ENCODE measurements at regions not wholly inside any gene's neighbourhood (a gene's known extent, or its start where the extent isn't known, plus 50 kb on each side); places are given as distances from the start of the nearest gene placed in this dataset.

DNA sequence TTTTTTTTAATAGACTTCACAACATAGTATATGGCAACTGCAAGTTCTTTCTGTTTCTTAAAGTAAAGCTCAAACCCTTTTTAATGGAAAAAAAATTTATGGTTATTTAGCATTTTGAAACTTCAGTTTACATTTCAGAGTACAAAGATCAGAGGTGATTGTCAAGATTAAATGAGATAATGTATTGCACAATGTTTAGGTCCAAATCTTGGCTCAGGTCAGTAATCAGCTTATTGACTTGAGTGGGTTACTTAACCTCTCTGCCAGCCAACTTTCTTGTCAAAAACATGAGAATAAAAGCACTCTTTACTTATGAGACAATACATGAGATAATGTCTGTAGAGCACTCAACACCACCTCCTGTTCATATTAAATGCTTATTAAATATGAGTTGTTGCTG lies 345.1 kb upstream of the PTPRD start:
- H3K4me1 ChIP-seq = no peaks in the 10 kb centered on the region
- TF ChIP-seq, protein P1, sequence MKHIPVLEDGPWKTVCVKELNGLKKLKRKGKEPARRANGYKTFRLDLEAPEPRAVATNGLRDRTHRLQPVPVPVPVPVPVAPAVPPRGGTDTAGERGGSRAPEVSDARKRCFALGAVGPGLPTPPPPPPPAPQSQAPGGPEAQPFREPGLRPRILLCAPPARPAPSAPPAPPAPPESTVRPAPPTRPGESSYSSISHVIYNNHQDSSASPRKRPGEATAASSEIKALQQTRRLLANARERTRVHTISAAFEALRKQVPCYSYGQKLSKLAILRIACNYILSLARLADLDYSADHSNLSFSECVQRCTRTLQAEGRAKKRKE (CRISPR knock-in tag; IDR thresholded peaks at IDR 0.05; ENCODE audit: low read depth) = no peak
- TF ChIP-seq HOXA7 (CRISPR knock-in tag; IDR thresholded peaks at IDR 0.05) (no peak), CBX2 (IDR thresholded peaks at IDR 0.05; ENCODE audit: borderline replicate concordance, low read depth) (no peak), RFX5 (IDR thresholded peaks at IDR 0.05) (no peak), ESRRA (IDR thresholded peaks at IDR 0.05; ENCODE audit: borderline replicate concordance, low read length) (no peak), EP300 (IDR thresholded peaks at IDR 0.05) (no peak)
- TF ChIP-seq, protein P2, sequence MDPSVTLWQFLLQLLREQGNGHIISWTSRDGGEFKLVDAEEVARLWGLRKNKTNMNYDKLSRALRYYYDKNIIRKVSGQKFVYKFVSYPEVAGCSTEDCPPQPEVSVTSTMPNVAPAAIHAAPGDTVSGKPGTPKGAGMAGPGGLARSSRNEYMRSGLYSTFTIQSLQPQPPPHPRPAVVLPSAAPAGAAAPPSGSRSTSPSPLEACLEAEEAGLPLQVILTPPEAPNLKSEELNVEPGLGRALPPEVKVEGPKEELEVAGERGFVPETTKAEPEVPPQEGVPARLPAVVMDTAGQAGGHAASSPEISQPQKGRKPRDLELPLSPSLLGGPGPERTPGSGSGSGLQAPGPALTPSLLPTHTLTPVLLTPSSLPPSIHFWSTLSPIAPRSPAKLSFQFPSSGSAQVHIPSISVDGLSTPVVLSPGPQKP (IDR thresholded peaks at IDR 0.05; ENCODE audit: low read depth, low read length) = no peak
- TF ChIP-seq, protein P3, sequence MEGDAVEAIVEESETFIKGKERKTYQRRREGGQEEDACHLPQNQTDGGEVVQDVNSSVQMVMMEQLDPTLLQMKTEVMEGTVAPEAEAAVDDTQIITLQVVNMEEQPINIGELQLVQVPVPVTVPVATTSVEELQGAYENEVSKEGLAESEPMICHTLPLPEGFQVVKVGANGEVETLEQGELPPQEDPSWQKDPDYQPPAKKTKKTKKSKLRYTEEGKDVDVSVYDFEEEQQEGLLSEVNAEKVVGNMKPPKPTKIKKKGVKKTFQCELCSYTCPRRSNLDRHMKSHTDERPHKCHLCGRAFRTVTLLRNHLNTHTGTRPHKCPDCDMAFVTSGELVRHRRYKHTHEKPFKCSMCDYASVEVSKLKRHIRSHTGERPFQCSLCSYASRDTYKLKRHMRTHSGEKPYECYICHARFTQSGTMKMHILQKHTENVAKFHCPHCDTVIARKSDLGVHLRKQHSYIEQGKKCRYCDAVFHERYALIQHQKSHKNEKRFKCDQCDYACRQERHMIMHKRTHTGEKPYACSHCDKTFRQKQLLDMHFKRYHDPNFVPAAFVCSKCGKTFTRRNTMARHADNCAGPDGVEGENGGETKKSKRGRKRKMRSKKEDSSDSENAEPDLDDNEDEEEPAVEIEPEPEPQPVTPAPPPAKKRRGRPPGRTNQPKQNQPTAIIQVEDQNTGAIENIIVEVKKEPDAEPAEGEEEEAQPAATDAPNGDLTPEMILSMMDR (IDR thresholded peaks at IDR 0.05) = no peak
- H3K9me3 ChIP-seq = no peaks in the 10 kb centered on the region
- no peak overlapping the region for H3K4me3 ChIP-seq
- DNase-seq (ENCODE audit: low read depth in 1 of 2, low spot score in 1 of 2) = no peak
- H3K27ac ChIP-seq = no peak overlapping the region
- no peak for FAIRE-seq
- no peak for ATAC-seq
- no peak overlapping the region for H3K4me2 ChIP-seq
- ChIA-PET POLR2A (no interaction called here), CTCF (no interaction called here)

DNA sequence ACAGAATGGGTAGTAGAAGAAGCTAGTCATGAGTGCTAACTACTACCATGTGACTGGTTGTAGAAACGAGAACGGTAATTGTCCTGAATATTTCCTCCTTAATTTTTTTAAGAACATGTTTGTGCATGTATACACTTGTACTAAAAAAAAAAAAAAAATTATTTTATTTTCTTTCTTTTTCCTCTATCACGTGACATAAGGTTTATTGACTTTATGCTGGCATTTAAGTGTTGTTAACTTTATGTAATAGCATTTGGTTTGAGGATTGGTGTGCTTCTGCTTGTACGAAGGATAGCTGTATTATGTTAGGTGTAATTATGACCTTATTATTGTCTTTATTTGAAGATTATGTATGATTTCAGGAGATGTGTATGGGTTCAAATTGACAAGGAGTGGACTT lies 349.1 kb upstream of the PTPRD start:
- H3K9me3 ChIP-seq = no peaks in the 10 kb centered on the region; the same call in 2 of the 3 replicates
- no peak overlapping the region for H3K4me3 ChIP-seq
- ChIA-PET CTCF (no interaction called here), POLR2A (no interaction called here)
- no peak for DNase-seq (ENCODE audit: low read depth in 1 of 2, low spot score in 1 of 2)
- H3K27ac ChIP-seq = no peak overlapping the region
- ATAC-seq = no peak
- TF ChIP-seq, protein P4, sequence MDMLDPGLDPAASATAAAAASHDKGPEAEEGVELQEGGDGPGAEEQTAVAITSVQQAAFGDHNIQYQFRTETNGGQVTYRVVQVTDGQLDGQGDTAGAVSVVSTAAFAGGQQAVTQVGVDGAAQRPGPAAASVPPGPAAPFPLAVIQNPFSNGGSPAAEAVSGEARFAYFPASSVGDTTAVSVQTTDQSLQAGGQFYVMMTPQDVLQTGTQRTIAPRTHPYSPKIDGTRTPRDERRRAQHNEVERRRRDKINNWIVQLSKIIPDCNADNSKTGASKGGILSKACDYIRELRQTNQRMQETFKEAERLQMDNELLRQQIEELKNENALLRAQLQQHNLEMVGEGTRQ (IDR thresholded peaks at IDR 0.05) = peak; percentile 34; the same call in 1 of the 2 replicates
- TF ChIP-seq ZC3H11A (IDR thresholded peaks at IDR 0.05) = no peak
- TF ChIP-seq, protein P5, sequence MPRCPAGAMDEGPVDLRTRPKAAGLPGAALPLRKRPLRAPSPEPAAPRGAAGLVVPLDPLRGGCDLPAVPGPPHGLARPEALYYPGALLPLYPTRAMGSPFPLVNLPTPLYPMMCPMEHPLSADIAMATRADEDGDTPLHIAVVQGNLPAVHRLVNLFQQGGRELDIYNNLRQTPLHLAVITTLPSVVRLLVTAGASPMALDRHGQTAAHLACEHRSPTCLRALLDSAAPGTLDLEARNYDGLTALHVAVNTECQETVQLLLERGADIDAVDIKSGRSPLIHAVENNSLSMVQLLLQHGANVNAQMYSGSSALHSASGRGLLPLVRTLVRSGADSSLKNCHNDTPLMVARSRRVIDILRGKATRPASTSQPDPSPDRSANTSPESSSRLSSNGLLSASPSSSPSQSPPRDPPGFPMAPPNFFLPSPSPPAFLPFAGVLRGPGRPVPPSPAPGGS (IDR thresholded peaks at IDR 0.05) = no peak
- no peaks in the 10 kb centered on the region for H3K4me1 ChIP-seq
- no peak overlapping the region for H3K4me2 ChIP-seq
- FAIRE-seq = no peak
- WGBS (ENCODE audit: missing lambda C conversion rate) = 18% methylated on average over 4 of the region's 4 CpGs

DNA sequence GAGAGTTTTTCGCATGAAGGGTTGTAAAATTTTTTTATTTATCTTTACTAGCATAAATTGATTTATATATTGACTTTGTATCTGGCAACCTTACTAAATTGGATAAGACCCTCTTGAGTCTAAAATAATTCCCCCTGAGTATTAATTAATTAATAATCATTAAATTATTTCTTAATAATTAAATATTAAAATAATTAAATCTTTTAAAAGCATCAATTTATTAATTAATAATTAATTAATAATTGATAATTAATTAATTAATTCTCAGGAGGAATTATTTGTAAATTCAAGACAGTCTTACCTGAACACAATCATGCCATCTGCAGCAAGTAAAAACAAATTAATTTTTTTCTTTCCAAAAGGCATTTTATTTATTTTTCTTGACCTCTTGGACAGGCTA lies 370.4 kb upstream of the PTPRD start:
- ChIA-PET POLR2A (no interaction called here), CTCF (no interaction called here)
- FAIRE-seq = no peak
- TF ChIP-seq, protein P6, sequence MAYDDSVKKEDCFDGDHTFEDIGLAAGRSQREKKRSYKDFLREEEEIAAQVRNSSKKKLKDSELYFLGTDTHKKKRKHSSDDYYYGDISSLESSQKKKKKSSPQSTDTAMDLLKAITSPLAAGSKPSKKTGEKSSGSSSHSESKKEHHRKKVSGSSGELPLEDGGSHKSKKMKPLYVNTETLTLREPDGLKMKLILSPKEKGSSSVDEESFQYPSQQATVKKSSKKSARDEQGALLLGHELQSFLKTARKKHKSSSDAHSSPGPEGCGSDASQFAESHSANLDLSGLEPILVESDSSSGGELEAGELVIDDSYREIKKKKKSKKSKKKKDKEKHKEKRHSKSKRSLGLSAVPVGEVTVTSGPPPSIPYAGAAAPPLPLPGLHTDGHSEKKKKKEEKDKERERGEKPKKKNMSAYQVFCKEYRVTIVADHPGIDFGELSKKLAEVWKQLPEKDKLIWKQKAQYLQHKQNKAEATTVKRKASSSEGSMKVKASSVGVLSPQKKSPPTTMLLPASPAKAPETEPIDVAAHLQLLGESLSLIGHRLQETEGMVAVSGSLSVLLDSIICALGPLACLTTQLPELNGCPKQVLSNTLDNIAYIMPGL (CRISPR knock-in tag; IDR thresholded peaks at IDR 0.05; ENCODE audit: borderline replicate concordance) = no peak
- TF ChIP-seq EHF (CRISPR knock-in tag; IDR thresholded peaks at IDR 0.05) (no peak), KDM1A (IDR thresholded peaks at IDR 0.05; ENCODE audit: low read depth) (no peak), CHD4 (IDR thresholded peaks at IDR 0.05; ENCODE audit: borderline replicate concordance) (no peak), SREBF2 (IDR thresholded peaks at IDR 0.05) (no peak), RARB (CRISPR knock-in tag; IDR thresholded peaks at IDR 0.05) (no peak)
- TF ChIP-seq, protein P3 (IDR thresholded peaks at IDR 0.05) = no peak
- TF ChIP-seq, protein P4 (IDR thresholded peaks at IDR 0.05) = no peak
- no peaks in the 10 kb centered on the region for H3K4me1 ChIP-seq
- H3K27ac ChIP-seq = no peak overlapping the region
- H3K4me3 ChIP-seq = no peak overlapping the region
- DNase-seq (ENCODE audit: low read depth in 1 of 2, low spot score in 1 of 2) = no peak
- 0% methylated on average over 1 of the region's 1 CpG for WGBS (ENCODE audit: missing lambda C conversion rate)
- no peak overlapping the region for H3K4me2 ChIP-seq
- ATAC-seq = no peak
- no peaks in the 10 kb centered on the region for H3K9me3 ChIP-seq

Measured in A549 (cell line).